GM18861 (cell line): ENCODE measurements at regions not wholly inside any gene's neighbourhood (a gene's known extent, or its start where the extent isn't known, plus 50 kb on each side); places are given as distances from the start of the nearest gene placed in this dataset.
"Not testable (repeated sequence)": the region's sequence is repeated elsewhere in the genome, so short reads cannot be mapped to it uniquely, and the experiment has no call there.

ENCODE experiments used
- ATAC-seq: cut with Tn5 transposase; IDR thresholded peaks from one replicate; pipeline ENCODE4 v1.9.1; 2021; ENCODE audit not compliant: unreplicated experiment

- ATAC-seq, result no peak
These were observed 522.2 kb upstream of the NR3C2 start for GRCh38 chr4:148964456-148964855.

DNA sequence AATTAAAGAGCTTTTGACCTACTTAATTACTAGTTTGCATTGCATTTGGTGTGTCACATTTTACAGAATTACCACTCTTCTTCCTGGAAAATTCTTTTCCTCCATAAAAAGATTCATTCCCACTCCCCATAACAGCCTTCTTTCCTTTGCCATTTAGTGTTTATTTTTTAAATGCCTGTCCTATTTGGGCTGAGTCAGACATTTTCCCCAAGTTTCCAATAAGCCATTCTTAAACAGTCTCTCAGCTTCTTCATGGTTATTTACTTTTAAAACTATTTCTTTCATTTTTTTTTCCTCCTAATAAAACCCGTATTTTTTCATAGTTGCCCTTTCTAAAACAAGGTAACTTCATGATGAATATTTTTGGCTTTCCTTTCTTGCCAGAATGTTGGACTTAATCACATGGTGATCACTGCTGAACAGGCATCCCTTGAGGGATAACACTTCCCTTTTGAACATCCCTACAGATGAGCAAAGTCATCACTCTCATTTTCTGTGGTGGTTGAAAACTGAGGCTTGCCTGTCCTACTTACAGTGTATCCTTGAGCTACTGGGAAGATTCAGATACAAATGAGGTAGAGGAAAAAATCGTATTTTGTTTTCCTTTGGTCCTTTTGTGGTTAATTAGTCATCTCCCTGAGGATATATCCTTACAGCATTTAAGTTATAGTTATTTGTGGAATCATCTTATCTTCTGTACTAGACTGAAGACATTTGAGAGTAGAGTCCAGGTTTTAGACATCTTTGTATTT, 520.5 kb upstream of the NR3C2 start:
- no peak for ATAC-seq

DNA sequence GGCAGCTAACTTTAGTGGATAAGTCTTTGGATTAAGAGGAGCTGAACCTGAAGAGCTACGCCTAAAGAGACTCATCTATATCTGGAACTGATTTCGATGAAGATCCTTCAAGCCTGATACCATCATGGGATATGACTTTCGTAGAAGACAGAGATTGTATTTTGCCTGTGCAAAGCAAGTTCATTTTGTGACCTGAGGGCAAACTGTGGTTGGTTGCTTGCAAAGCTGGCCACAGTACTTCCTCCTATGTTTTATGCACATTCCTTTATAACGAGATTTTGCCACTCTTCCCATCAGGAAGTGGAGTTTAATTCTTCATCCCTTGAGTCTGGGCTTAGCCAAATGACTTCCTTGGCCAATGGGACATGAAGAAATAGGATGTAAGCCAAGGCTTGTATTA, 519.3 kb upstream of the NR3C2 start:
- no peak for ATAC-seq

- ATAC-seq, result no peak
These were observed 516.1 kb upstream of the NR3C2 start for GRCh38 chr4:148958317-148958716.

GRCh38 chr4:148955564-148956297, 513.5 kb upstream of the NR3C2 start:
- ATAC-seq, result no peak

DNA sequence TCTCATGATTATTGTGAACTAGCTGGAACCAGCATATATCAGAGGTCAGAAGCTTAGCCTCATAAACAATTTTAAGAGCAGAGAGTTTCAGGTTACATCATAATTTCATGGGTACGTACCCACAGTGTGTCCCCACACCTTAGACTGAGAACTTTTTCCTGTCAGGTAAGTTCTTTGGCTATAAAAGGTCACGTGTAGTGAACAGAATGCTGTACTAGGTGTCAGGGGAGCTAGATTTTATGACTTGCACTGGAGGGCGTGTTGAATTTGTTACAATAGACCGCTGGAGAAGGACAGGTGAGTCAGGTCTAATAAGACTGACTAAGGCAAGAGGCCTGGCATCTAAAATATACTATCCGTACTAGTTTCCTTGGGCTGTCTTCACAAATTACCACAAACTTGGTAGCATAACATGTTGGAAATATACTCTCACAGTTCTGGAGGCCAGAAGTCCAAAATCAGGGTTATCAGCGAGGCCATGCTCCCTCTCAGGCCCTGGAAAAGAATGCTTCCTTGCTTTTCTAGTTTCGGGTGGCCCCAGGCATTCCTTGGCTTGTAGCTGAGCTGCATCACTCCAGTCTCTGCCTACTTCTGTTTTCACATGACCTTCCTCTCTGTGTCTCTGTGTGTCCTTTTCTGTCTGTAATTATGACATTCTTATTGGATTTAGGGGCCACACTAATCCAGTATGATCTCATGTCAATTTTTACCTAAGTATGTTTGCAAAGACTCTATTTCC, 512.0 kb upstream of the NR3C2 start:
- ATAC-seq, result no peak

DNA sequence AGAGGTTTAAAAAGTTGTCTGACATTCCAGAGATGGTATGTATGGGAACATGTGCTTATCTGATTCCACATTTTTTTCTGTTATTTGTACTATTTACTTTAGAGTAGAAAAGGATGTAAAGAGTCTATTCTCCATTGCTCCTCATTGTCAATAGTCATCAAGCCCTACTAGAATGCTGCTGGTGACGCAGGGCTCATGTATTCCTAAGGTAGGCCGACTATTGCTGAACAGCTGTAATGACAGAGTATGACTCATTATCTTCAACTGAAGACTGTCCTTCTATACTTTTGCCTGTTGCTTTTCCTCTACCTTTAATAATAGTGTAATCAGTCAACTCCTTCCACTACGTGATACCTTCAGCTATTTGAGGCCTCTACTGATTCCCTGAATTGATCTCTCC, 509.1 kb upstream of the NR3C2 start:
- no peak for ATAC-seq

DNA sequence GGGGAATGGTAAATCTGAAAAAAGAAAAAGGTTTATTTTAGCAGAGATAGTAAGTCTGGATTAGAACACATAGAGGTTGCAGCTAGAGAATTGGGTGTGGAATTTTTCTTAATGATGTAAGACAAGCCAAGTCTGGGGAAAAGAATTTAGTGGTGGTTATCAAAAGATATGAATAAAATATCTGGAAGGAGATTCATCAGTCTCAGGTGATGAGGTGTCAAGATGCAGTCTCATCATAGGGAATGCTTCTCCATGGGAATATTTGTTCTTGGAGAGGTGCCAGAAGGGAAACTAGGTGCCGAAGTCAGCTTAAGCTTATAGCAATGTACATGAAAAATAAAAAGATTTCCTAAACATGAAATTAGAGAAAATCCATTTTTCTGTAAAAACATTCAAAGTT, 504.1 kb upstream of the NR3C2 start:
- no peak for ATAC-seq

GRCh38 chr4:148944839-148945219, 502.6 kb upstream of the NR3C2 start:
- ATAC-seq, result no peak

DNA sequence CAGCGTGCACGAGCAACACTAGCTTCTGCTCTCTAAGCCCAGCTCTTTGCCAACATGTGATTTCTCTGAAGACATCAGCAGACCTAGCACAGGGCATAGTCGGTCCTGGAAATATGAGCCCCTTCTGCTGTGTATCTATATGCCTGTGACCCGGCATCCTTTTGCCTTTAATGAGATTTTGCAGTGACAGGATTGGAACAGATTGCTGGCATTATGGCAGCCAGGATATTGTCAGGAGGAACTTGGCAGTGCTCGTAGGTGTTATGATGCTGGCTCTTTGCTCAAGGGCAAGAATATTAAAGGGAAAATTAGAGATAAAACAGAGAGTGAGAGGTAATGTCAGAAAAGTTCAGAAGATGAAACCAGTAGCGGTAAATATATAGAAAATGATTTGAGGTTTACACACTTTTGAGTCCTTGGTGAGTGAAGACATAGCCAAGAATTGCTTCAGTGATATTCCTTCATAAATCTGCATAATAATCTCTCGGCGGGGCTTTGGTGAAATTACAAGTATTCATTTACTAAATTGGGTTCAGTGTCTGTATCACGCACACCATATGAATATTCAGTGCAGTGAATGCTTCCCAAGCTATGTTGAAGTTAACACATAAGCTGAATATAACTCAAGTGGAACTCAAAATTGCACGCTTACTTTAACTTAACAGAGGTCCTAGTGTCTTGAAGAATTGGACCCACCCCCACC, 502.1 kb upstream of the NR3C2 start:
- ATAC-seq, result no peak

GRCh38 chr4:148934926-148935578, 492.8 kb upstream of the NR3C2 start:
- ATAC-seq, result no peak

GRCh38 chr4:148926276-148927260, 484.4 kb upstream of the NR3C2 start:
- no peak for ATAC-seq

GRCh38 chr4:148923881-148924280, 481.7 kb upstream of the NR3C2 start:
- no peak for ATAC-seq

GRCh38 chr4:148922497-148922896, 480.3 kb upstream of the NR3C2 start:
- no peak for ATAC-seq

GRCh38 chr4:148914734-148915133, 472.5 kb upstream of the NR3C2 start:
- no peak for ATAC-seq

- no peak for ATAC-seq
These were observed 472.1 kb upstream of the NR3C2 start for GRCh38 chr4:148914301-148914700.

DNA sequence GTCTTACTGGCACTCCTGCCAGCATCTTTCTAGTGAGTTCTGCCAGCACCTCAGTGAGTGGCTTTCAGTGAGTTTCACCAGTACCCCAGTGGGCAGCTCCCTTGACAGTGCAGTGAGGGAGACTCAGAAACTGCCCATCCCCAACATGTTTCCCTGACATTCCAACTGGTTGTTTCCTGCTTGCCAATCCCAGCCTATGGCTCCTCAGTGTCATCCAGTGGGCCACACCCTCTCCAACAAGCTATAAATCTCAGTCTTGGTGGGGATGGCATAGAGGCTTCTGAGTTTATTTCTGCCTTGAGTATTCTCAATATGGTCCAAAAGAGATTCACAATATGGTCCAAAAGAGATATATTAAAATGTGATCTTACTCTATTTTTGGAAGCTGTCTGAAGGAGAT, 461.2 kb upstream of the NR3C2 start:
- no peak for ATAC-seq

DNA sequence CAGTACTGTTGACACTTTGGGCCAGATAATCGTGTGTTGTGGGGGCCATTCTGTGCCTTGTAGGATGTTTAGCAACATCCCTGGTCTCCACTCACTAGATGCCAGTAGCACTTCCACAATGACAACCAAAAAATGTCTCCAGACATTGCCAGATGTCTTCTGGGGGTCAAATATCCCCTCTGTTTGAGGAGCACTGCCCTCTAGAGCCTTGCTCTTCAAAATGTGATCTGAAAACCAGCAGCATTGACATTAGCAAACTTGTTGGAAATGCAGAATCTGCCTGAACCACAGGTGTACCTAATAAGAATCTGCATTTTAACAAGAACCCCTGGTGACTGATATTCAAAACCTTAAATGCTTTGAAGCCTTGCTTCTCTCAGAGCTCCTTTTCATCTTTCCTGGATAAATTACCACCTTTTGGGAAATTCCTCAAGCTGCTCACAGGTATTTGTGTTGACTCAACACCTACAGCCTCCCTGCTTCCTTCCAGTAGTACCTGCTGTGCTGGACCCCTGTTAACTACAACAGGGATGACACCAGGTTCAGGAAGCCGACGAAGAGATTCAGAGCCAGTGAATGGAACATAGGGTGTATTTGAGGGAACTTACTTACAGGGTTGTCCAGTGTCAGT, 459.0 kb upstream of the NR3C2 start:
- ATAC-seq, result no peak

- not testable (repeated sequence) for ATAC-seq
These were observed 455.9 kb upstream of the NR3C2 start for GRCh38 chr4:148898139-148898538.
